Hepatic stellate cell (primary cell): ENCODE measurements at regions not wholly inside any gene's neighbourhood (a gene's known extent, or its start where the extent isn't known, plus 50 kb on each side); places are given as distances from the start of the nearest gene placed in this dataset.
"Not testable (repeated sequence)": the region's sequence is repeated elsewhere in the genome, so short reads cannot be mapped to it uniquely, and the experiment has no call there.

Experiments
- DNase-seq: peaks from one replicate; pipeline ENCODE4 v3.0.0; 2011; ENCODE audit warnings: low spot score

GRCh38 chr1:78715181-78715661, 65.6 kb downstream of the IFI44 start:
- DNase-seq, result no peak

GRCh38 chr1:78716186-78716585, 66.6 kb downstream of the IFI44 start:
- DNase-seq, result peak; percentile 11

GRCh38 chr1:78718566-78718965, 68.9 kb downstream of the IFI44 start:
- DNase-seq, result no peak

GRCh38 chr1:78721136-78721535, 71.5 kb downstream of the IFI44 start:
- DNase-seq, result no peak

GRCh38 chr1:78722105-78722504, 72.5 kb downstream of the IFI44 start:
- no peak for DNase-seq

GRCh38 chr1:78722521-78722920, 72.9 kb downstream of the IFI44 start:
- DNase-seq, result peak; percentile 10

- DNase-seq, result peak; percentile 14
These were observed 73.3 kb downstream of the IFI44 start for GRCh38 chr1:78722947-78723346.

- DNase-seq, result no peak
These were observed 77.1 kb downstream of the IFI44 start for GRCh38 chr1:78726686-78727085.

- DNase-seq, result no peak
These were observed 78.7 kb downstream of the IFI44 start for GRCh38 chr1:78728359-78728758.

- no peak for DNase-seq
These were observed 80.4 kb downstream of the IFI44 start for GRCh38 chr1:78730054-78730453.

GRCh38 chr1:78731674-78732073, 82.0 kb downstream of the IFI44 start:
- no peak for DNase-seq

GRCh38 chr1:78737241-78737640, 87.6 kb downstream of the IFI44 start:
- no peak for DNase-seq

- no peak for DNase-seq
These were observed 94.0 kb downstream of the IFI44 start for GRCh38 chr1:78743626-78744025.

- DNase-seq, result no peak
These were observed 95.5 kb downstream of the IFI44 start for GRCh38 chr1:78745111-78745510.

GRCh38 chr1:78753679-78754078, 104.0 kb downstream of the IFI44 start:
- not testable (repeated sequence) for DNase-seq

GRCh38 chr1:78755986-78756385, 106.4 kb downstream of the IFI44 start:
- DNase-seq, result no peak

- DNase-seq, result no peak
These were observed 108.9 kb downstream of the IFI44 start for GRCh38 chr1:78758506-78758905.

GRCh38 chr1:78759881-78760280, 110.2 kb downstream of the IFI44 start:
- no peak for DNase-seq

- DNase-seq, result peak; percentile 1
These were observed 111.2 kb downstream of the IFI44 start for GRCh38 chr1:78760858-78761257.

- no peak for DNase-seq
These were observed 112.5 kb downstream of the IFI44 start for GRCh38 chr1:78762113-78762512.

- DNase-seq, result no peak
These were observed 115.9 kb downstream of the IFI44 start for GRCh38 chr1:78765489-78765888.

GRCh38 chr1:78779831-78780230, 130.2 kb downstream of the IFI44 start:
- peak; percentile 1 for DNase-seq

GRCh38 chr1:78787544-78787943, 137.9 kb downstream of the IFI44 start:
- no peak for DNase-seq

- DNase-seq, result no peak
These were observed 140.5 kb downstream of the IFI44 start for GRCh38 chr1:78790174-78790573.

- no peak for DNase-seq
These were observed 143.1 kb downstream of the IFI44 start for GRCh38 chr1:78792756-78793155.
